ENCODE measurements at regions not wholly inside any gene's neighbourhood (a gene's known extent, or its start where the extent isn't known, plus 50 kb on each side); places are given as distances from the start of the nearest gene placed in this dataset.

DNA sequence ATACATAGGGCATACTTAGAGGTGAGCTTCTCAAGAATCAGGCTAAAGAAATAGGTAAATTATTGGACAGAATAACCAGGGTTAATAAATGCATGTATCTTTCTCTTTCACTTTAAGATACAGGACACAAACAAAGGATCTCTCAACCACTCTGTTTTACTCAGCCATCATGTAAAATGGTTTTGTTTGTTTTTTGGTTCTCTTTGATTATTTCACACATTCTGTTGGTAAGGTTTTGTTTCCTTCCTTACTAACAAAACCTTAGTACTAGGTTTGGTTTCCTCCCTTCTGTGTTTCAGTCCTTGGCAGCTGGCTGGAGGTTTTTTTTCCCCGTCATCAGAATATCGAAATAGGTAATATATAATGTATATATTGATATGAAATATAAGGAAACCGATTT, 1506.8 kb upstream of the TMEFF2 start:
- no peak overlapping the region for H3K9ac ChIP-seq (ENCODE audit: low read length)
- no peaks in the 10 kb centered on the region for H3K9me3 ChIP-seq (ENCODE audit: control insufficient read depth in 1 of 2, insufficient read depth in 1 of 2, low read depth in 1 of 2, low read length in 2 of 2)
- no peaks in the 10 kb centered on the region for H4K20me1 ChIP-seq (ENCODE audit: insufficient read depth)
- H2AFZ ChIP-seq (ENCODE audit: low read depth, low read length, poor library complexity, severe bottlenecking) = no peak overlapping the region
- no peak overlapping the region for H3K27ac ChIP-seq (ENCODE audit: low read depth, low read length)
- no peaks in the 10 kb centered on the region for H3K9me2 ChIP-seq (ENCODE audit: insufficient read depth)
- H3K79me2 ChIP-seq (ENCODE audit: insufficient read depth, low read length) = no peaks in the 10 kb centered on the region
- H3K4me3 ChIP-seq (replicated peaks in 1 of 2; ENCODE audit: low read depth in 1 of 2, low read length in 2 of 2) = no peak overlapping the region
- TF ChIP-seq POLR2A (IDR thresholded peaks at IDR 0.05; ENCODE audit: borderline replicate concordance, extremely low read depth, insufficient read depth, insufficient read length) (no peak), ZFX (IDR thresholded peaks at IDR 0.05) (no peak), CBX3 (IDR thresholded peaks at IDR 0.05; ENCODE audit: low read depth) (no peak), SRF (IDR thresholded peaks at IDR 0.05; ENCODE audit: low read depth) (no peak), TCF7L2 (IDR thresholded peaks at IDR 0.05; ENCODE audit: borderline replicate concordance, extremely low read depth, insufficient read depth, insufficient read length) (no peak)
- ChIA-PET RAD21 (ENCODE audit: low non-redundant PET in 1 of 2, low total read pairs in 2 of 2, uncharacterized antibody in 2 of 2, unreplicated experiment in 2 of 2) (no interaction called here), POLR2A (no interaction called here), CTCF (no interaction called here)
- DNase-seq (ENCODE audit: low read depth, low spot score) (no peak), ATAC-seq (no peak)
- H3K36me3 ChIP-seq (ENCODE audit: control insufficient read depth in 1 of 2, insufficient read depth in 2 of 2, low read length in 2 of 2) = no peaks in the 10 kb centered on the region
- H3K4me2 ChIP-seq (ENCODE audit: low read length) = no peak overlapping the region
- no TSS peak for BruUV-seq (replicated peaks)
- no peaks in the 10 kb centered on the region for H3K4me1 ChIP-seq (ENCODE audit: control insufficient read depth in 1 of 2, insufficient read depth in 2 of 2, low read length in 2 of 2)
- no peaks in the 10 kb centered on the region for H3K27me3 ChIP-seq (ENCODE audit: insufficient read depth, low read length)
- intact Hi-C loops (cut with micrococcal nuclease) = no loop called here

DNA sequence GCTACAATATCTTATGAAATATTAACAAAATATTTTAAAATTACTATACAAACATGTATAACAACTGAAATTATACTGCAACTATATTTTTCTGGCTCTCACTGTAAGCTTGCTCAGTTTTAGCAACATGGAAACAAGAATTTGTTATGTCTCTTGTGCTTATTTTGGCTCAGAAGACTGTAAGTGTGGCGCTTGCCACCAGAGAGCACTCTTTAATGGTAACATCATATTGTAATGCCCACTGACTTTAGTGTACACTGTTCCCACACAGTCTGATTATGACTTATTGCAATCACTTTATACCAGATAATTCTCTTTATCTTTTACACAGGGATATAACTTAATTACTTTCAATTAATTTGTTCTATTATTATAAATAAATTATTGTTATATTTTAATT, 1500.6 kb upstream of the TMEFF2 start:
- Histone ChIP-seq H3K27ac (ENCODE audit: low read depth, low read length) (no peak overlapping the region), H3K27me3 (ENCODE audit: insufficient read depth, low read length) (no peaks in the 10 kb centered on the region), H3K9ac (ENCODE audit: low read length) (no peak overlapping the region), H2AFZ (ENCODE audit: low read depth, low read length, poor library complexity, severe bottlenecking) (no peak overlapping the region), H3K9me2 (ENCODE audit: insufficient read depth) (no peaks in the 10 kb centered on the region), H3K9me3 (ENCODE audit: control insufficient read depth in 1 of 2, insufficient read depth in 1 of 2, low read depth in 1 of 2, low read length in 2 of 2) (no peaks in the 10 kb centered on the region), H3K4me3 (replicated peaks in 1 of 2; ENCODE audit: low read depth in 1 of 2, low read length in 2 of 2) (no peak overlapping the region), H3K4me1 (ENCODE audit: control insufficient read depth in 1 of 2, insufficient read depth in 2 of 2, low read length in 2 of 2) (no peaks in the 10 kb centered on the region), H3K36me3 (ENCODE audit: control insufficient read depth in 1 of 2, insufficient read depth in 2 of 2, low read length in 2 of 2) (no peaks in the 10 kb centered on the region), H3K79me2 (ENCODE audit: insufficient read depth, low read length) (no peaks in the 10 kb centered on the region), H3K4me2 (ENCODE audit: low read length) (no peak overlapping the region), H4K20me1 (ENCODE audit: insufficient read depth) (no peaks in the 10 kb centered on the region)
- BruUV-seq (replicated peaks) = no TSS peak
- DNase-seq (ENCODE audit: low read depth, low spot score) (peak; percentile 22), ATAC-seq (peak; percentile 86)
- CTCF ChIA-PET = interaction anchor here (0.7 to 1.8 kb wide), 4 partner anchors 8 to 268 kb away, joined by 3 to 22 read pairs (median 6); no protein-coding TSS in a partner anchor
- RAD21 ChIA-PET (ENCODE audit: low non-redundant PET in 1 of 2, low total read pairs in 2 of 2, uncharacterized antibody in 2 of 2, unreplicated experiment in 2 of 2) = no interaction called here
- TF ChIP-seq EZH2phosphoT487 (IDR thresholded peaks at IDR 0.05; ENCODE audit: borderline replicate concordance) (no peak), RAD21 (IDR thresholded peaks at IDR 0.05; ENCODE audit: low read depth) (peak; percentile 68)
- TF ChIP-seq, protein P1, sequence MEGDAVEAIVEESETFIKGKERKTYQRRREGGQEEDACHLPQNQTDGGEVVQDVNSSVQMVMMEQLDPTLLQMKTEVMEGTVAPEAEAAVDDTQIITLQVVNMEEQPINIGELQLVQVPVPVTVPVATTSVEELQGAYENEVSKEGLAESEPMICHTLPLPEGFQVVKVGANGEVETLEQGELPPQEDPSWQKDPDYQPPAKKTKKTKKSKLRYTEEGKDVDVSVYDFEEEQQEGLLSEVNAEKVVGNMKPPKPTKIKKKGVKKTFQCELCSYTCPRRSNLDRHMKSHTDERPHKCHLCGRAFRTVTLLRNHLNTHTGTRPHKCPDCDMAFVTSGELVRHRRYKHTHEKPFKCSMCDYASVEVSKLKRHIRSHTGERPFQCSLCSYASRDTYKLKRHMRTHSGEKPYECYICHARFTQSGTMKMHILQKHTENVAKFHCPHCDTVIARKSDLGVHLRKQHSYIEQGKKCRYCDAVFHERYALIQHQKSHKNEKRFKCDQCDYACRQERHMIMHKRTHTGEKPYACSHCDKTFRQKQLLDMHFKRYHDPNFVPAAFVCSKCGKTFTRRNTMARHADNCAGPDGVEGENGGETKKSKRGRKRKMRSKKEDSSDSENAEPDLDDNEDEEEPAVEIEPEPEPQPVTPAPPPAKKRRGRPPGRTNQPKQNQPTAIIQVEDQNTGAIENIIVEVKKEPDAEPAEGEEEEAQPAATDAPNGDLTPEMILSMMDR (IDR thresholded peaks at IDR 0.05 in 2 of 3, conservative IDR thresholded peaks at IDR 0.05 in 1 of 3; ENCODE audit: borderline replicate concordance in 1 of 3, insufficient read depth in 1 of 3, low read depth in 2 of 3, low read length in 2 of 3) = peak; percentile 39 to 65 (median 55); a peak in 5 of 6 replicates
- POLR2A ChIA-PET = no interaction called here
- intact Hi-C loops (cut with micrococcal nuclease) = loop anchor here (1.0 to 10.0 kb wide), 2 partner anchors 268 to 1619 kb away; no protein-coding TSS in a partner anchor

Measured in HCT116 (cell line).